K562 (cell line): ENCODE measurements at regions not wholly inside any gene's neighbourhood (a gene's known extent, or its start where the extent isn't known, plus 50 kb on each side); places are given as distances from the start of the nearest gene placed in this dataset.
A peak's percentile ranks its signal among the peaks of the same experiment; 100 is the strongest.

ENCODE experiments used
- ATAC-seq: fragments of 200-7000 bp; cut with Tn5 transposase; 3 replicates; pipeline ENCODE4 v1.9.1; 2020; ENCODE audit warnings: moderate library complexity
- BruUV-seq: library from RNA; stranded (reverse); fragments of 400-500 nt; replicated peaks from 2 replicates; lab custom pipeline; 2021; lab: Mats Ljungman, UMichigan
- CTCF ChIA-PET: fragments of 300-600 bp; formaldehyde crosslinking; extraction: SDS; loops from one replicate; lab custom pipeline; 2021; ENCODE audit warnings: low intra/inter-chr PET ratio; lab: Yijun Ruan, JAX
- POLR2A ChIA-PET: fragments of 300-600, 350-650 bp; sonication (Branson Sonifier 250); formaldehyde crosslinking; extraction: SDS; loops from one replicate; lab custom pipeline; 2021; ENCODE audit warnings: antibody characterized with exemption, inconsistent platforms; lab: Yijun Ruan, JAX
- DNase-seq, 4 experiments: peaks; one replicate each; pipeline versions ENCODE4 v3.0.0 to v3.0.0-alpha.2; 2011 to 2018; ENCODE audit warnings: low spot score in 3 of 4, mixed read lengths in 3 of 4; ENCODE audit errors: extremely low read depth in 1 of 4
- FAIRE-seq: peaks from 2 replicates; lab custom pipeline; 2011; peaks lifted over from hg19 to GRCh38; lab: Jason Lieb, UNC
- H2AFZ ChIP-seq: 2 replicates; pipeline ENCODE4 v1.6.0; 2011; ENCODE audit warnings: low read depth, low read length, control low read depth, inconsistent platforms
- H3K27ac ChIP-seq: fragments of 200-600 bp; 3 replicates; pipeline ENCODE4 v1.8.0; 2011; ENCODE audit warnings: low read depth, mild to moderate bottlenecking, control low read depth, inconsistent platforms, low read length, moderate library complexity, mixed read lengths; ENCODE audit errors: extremely low read depth
- H3K27me3 ChIP-seq, 2 experiments: fragments of 300-600 bp in 1 of 2; 2 replicates in 1 of 2; 3 replicates in 1 of 2; pipeline versions ENCODE4 v1.6.0 to v1.8.0; 2011; ENCODE audit warnings: inconsistent platforms in 2 of 2, low read length in 2 of 2, mild to moderate bottlenecking in 1 of 2, mixed read lengths in 1 of 2, moderate library complexity in 1 of 2; ENCODE audit not compliant: control insufficient read depth in 2 of 2, insufficient read depth in 2 of 2
- H3K36me3 ChIP-seq: fragments of 300-600 bp; 3 replicates; pipeline ENCODE4 v1.8.0; 2011; ENCODE audit warnings: mild to moderate bottlenecking, low read length, inconsistent platforms; ENCODE audit not compliant: control insufficient read depth, insufficient read depth
- H3K4me1 ChIP-seq, 2 experiments: fragments of 200-600 bp in 1 of 2; replicated peaks in 1 of 2; 2 replicates in 1 of 2; 3 replicates in 1 of 2; pipeline versions ENCODE4 v1.5.1 to v1.8.0; 2011; ENCODE audit warnings: inconsistent platforms in 2 of 2, low read length in 2 of 2, mild to moderate bottlenecking in 1 of 2, mixed read lengths in 1 of 2, moderate library complexity in 1 of 2; ENCODE audit not compliant: control insufficient read depth in 2 of 2, insufficient read depth in 2 of 2
- H3K4me2 ChIP-seq: 2 replicates; pipeline ENCODE4 v1.6.1; 2011; ENCODE audit warnings: low read length, control low read depth, inconsistent platforms, mixed read lengths; ENCODE audit not compliant: insufficient read depth
- H3K4me3 ChIP-seq: fragments of 200-600 bp; sonication (generic), shearing (Covaris generic); 2 replicates; pipeline ENCODE4 v1.5.1; 2016; ENCODE audit warnings: control low read depth, inconsistent platforms
- H3K79me2 ChIP-seq: fragments of 200-600 bp; 3 replicates; pipeline ENCODE4 v1.8.0; 2011; ENCODE audit warnings: low read length, inconsistent platforms; ENCODE audit not compliant: control insufficient read depth, insufficient read depth
- H3K9ac ChIP-seq, 2 experiments: 2 replicates each; pipeline versions ENCODE4 v1.6.0 to v1.6.1; 2011; ENCODE audit warnings: low read depth in 2 of 2, low read length in 2 of 2, control low read depth in 1 of 2, inconsistent platforms in 1 of 2, mild to moderate bottlenecking in 1 of 2, mixed read lengths in 1 of 2; ENCODE audit not compliant: insufficient read depth in 1 of 2
- H3K9me1 ChIP-seq: one replicate; pipeline ENCODE4 v1.6.0; 2011; ENCODE audit warnings: inconsistent platforms, mild to moderate bottlenecking, low read length, moderate library complexity; ENCODE audit not compliant: control insufficient read depth, insufficient read depth
- H3K9me3 ChIP-seq: replicated peaks from 2 replicates; pipeline ENCODE4 v1.5.1; 2011; ENCODE audit warnings: low read depth, low read length, inconsistent platforms; ENCODE audit not compliant: control insufficient read depth, insufficient read depth
- H4K20me1 ChIP-seq: replicated peaks from 2 replicates; pipeline ENCODE4 v1.6.1; 2011; ENCODE audit warnings: low read length, inconsistent platforms, mixed read lengths; ENCODE audit not compliant: control insufficient read depth, insufficient read depth
- EGR1 ChIP-seq: fragments of 450-650 bp; conservative IDR thresholded peaks from 2 replicates; pipeline ENCODE4 v1.6.1; 2017; ENCODE audit warnings: mild to moderate bottlenecking
- MED1 ChIP-seq: sonication (generic); formaldehyde crosslinking; IDR thresholded peaks from 2 replicates; pipeline ENCODE4 v1.8.1; 2023; ENCODE audit warnings: missing genetic modification reagents, borderline replicate concordance
- PBX2 ChIP-seq, 2 experiments: IDR thresholded peaks in 1 of 2; conservative IDR thresholded peaks in 1 of 2; 2 replicates each; pipeline ENCODE4 v1.6.1; 2016; ENCODE audit warnings: low read depth in 2 of 2, mild to moderate bottlenecking in 1 of 2, missing compliant biosample characterization in 1 of 2, missing genetic modification characterization in 1 of 2, moderate library complexity in 1 of 2
- RBM22 ChIP-seq: fragments of 200-400 bp; formaldehyde crosslinking; IDR thresholded peaks from 2 replicates; pipeline ENCODE4 v1.6.1; 2018; ENCODE audit warnings: low read length, low read depth; ENCODE audit not compliant: poor library complexity, severe bottlenecking
- WGBS: fragments of 100-300 bp; shearing (Covaris generic); methylation state at CpG from one replicate; pipeline ENCODE4 v1.1.6; 2016; ENCODE audit warnings: low coverage, mixed read lengths; ENCODE audit not compliant: insufficient coverage; ENCODE audit errors: missing lambda C conversion rate; 5-methylcytosine and 5-hydroxymethylcytosine counted together
- in situ Hi-C: fragments of 300-500 bp; cut with MboI; formaldehyde crosslinking; loops from 4 replicates; pipeline ENCODE4 v1.15.0; 2018; ENCODE audit warnings: inconsistent platforms, mixed read lengths
- intact Hi-C: fragments of 100-400 bp; cut with micrococcal nuclease; formaldehyde crosslinking; loops from 2 replicates; pipeline ENCODE4 v1.14.2; 2022

GRCh38 chr1:181318858-181319235 is 164.5 kb upstream of the CACNA1E start (continued):
- TF ChIP-seq RBM22 = no peak
- no peak for TF ChIP-seq MED1 (CRISPR knock-in tag)

- Histone ChIP-seq H3K79me2 (no peaks in the 10 kb centered on the region), H3K36me3 (no peaks in the 10 kb centered on the region), H3K9me1 (no peaks in the 10 kb centered on the region), H3K9ac (no peak overlapping the region), H3K4me1 (no peaks in the 10 kb centered on the region; a peak in 1 of 5 replicates), H3K4me3 (no peak overlapping the region), H4K20me1 (no peaks in the 10 kb centered on the region), H2AFZ (no peak overlapping the region), H3K27ac (no peak overlapping the region), H3K27me3 (peaks cover 18 to 27% of the 10 kb centered on the region in 2 experiments), H3K4me2 (no peak overlapping the region), H3K9me3 (no peaks in the 10 kb centered on the region)
- DNase-seq (no peak), ATAC-seq (no peak), FAIRE-seq (peak; percentile 6)
- in situ Hi-C loops = no loop called here
- WGBS = 0% methylated on average over 3 of the region's 3 CpGs
- ChIA-PET POLR2A (interaction anchor here (0.7 to 1.0 kb wide), 2 partner anchors 9 to 44 kb away, joined by 3 read pairs; no protein-coding TSS in a partner anchor), CTCF (no interaction called here)
- TF ChIP-seq PBX2 (CRISPR knock-in tag; IDR thresholded peaks at IDR 0.05; ENCODE audit: low read depth) (no peak), PBX2 (tag; conservative IDR thresholded peaks at IDR 0.05; ENCODE audit: low read depth) (peak; percentile 55), EGR1 (no peak)
- no TSS peak for BruUV-seq
- intact Hi-C loops = no loop called here
Observed at GRCh38 chr1:181319907-181320306, 163.4 kb upstream of the CACNA1E start.
